Karpas-422 (cell line): ENCODE measurements at regions not wholly inside any gene's neighbourhood (a gene's known extent, or its start where the extent isn't known, plus 50 kb on each side); places are given as distances from the start of the nearest gene placed in this dataset.

Experiments
- DNase-seq: peaks from one replicate; pipeline ENCODE4 v3.0.0-alpha.2; 2015
- H2AFZ ChIP-seq: fragments of 200-600 bp; sonication (generic); 2 replicates; pipeline ENCODE4 v1.6.1; 2014; ENCODE audit warnings: antibody characterized with exemption, low read length, mixed read lengths
- H3K27ac ChIP-seq: fragments of 200-600 bp; sonication (generic); 2 replicates; pipeline ENCODE4 v1.5.1; 2014; ENCODE audit warnings: mild to moderate bottlenecking, low read length, moderate library complexity
- H3K27me3 ChIP-seq: fragments of 200-600 bp; sonication (generic); 2 replicates; pipeline ENCODE4 v1.6.1; 2014; ENCODE audit warnings: low read length, mixed read lengths
- H3K36me3 ChIP-seq: fragments of 200-600 bp; sonication (generic); 2 replicates; pipeline ENCODE4 v1.6.1; 2014; ENCODE audit warnings: low read length, mixed read lengths; ENCODE audit not compliant: insufficient read depth
- H3K4me1 ChIP-seq: fragments of 200-600 bp; sonication (generic); 2 replicates; pipeline ENCODE4 v1.6.1; 2014; ENCODE audit warnings: mild to moderate bottlenecking, low read length, mixed read lengths
- H3K4me2 ChIP-seq: fragments of 200-600 bp; sonication (generic); 2 replicates; pipeline ENCODE4 v1.6.1; 2014; ENCODE audit warnings: low read length, low read depth, mild to moderate bottlenecking; ENCODE audit not compliant: poor library complexity, severe bottlenecking
- H3K4me3 ChIP-seq: fragments of 200-600 bp; sonication (generic); 2 replicates; pipeline ENCODE4 v1.5.1; 2014; ENCODE audit warnings: mild to moderate bottlenecking, antibody characterized with exemption, low read length, mixed read lengths
- H3K79me2 ChIP-seq: fragments of 200-600 bp; sonication (generic); 2 replicates; pipeline ENCODE4 v1.6.1; 2014; ENCODE audit warnings: mild to moderate bottlenecking, low read length, mixed read lengths
- H3K9ac ChIP-seq: fragments of 200-600 bp; sonication (generic); 2 replicates; pipeline ENCODE4 v1.6.0; 2014; ENCODE audit warnings: low read length
- H3K9me2 ChIP-seq: fragments of 200-600 bp; sonication (generic), shearing (Covaris generic); replicated peaks from 2 replicates; pipeline ENCODE4 v1.6.0; 2014; ENCODE audit warnings: mild to moderate bottlenecking, low read length, moderate library complexity; ENCODE audit not compliant: insufficient read depth
- H3K9me3 ChIP-seq: fragments of 300-700, 200-600 bp; sonication (generic); 2 replicates; pipeline ENCODE4 v1.6.1; 2014; ENCODE audit warnings: low read length, mixed read lengths
- H4K20me1 ChIP-seq: fragments of 200-600 bp; sonication (generic); 2 replicates; pipeline ENCODE4 v1.6.1; 2014; ENCODE audit warnings: mild to moderate bottlenecking, antibody characterized with exemption, low read length, low read depth; ENCODE audit not compliant: insufficient read depth

DNA sequence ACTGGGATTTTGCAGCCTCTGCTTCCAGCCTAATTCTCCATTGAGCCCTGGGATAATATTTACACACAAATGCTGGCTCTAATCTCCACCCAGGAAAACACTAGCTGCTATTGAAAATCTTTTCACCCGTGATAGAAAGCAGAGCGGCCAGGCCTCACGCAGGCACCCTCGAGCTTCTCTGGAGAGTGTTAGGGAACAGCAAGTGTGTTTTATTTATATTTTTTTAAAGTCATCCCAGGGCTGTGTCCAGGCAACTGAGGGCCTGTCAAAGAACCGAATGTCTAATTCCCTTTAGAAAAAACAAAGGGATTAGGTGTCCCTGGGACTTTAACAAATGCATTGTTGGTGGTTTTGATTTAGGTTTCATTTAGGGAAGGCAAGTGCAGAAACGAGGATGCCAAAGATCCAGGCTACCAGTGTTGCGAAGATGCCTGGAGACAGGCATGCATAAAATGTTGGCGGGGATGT lies 51.2 kb upstream of the SPRY4 start:
- no peaks in the 10 kb centered on the region for H4K20me1 ChIP-seq
- H3K4me1 ChIP-seq, result no peaks in the 10 kb centered on the region
- H3K4me3 ChIP-seq, result no peak overlapping the region
- H3K27ac ChIP-seq, result no peak overlapping the region
- no peaks in the 10 kb centered on the region for H3K9me2 ChIP-seq
- H3K27me3 ChIP-seq, result no peaks in the 10 kb centered on the region
- no peak overlapping the region for H3K9ac ChIP-seq
- H3K9me3 ChIP-seq, result no peaks in the 10 kb centered on the region
- no peaks in the 10 kb centered on the region for H3K79me2 ChIP-seq
- no peak overlapping the region for H3K4me2 ChIP-seq
- no peak overlapping the region for H2AFZ ChIP-seq
- no peak for DNase-seq
- H3K36me3 ChIP-seq, result no peaks in the 10 kb centered on the region
